GM12878 (cell line): ENCODE measurements at regions not wholly inside any gene's neighbourhood (a gene's known extent, or its start where the extent isn't known, plus 50 kb on each side); places are given as distances from the start of the nearest gene placed in this dataset.

Source experiments
- ATAC-seq: fragments of 200-7000 bp; cut with Tn5 transposase; 3 replicates; pipeline ENCODE4 v1.9.1; 2020; ENCODE audit warnings: mild to moderate bottlenecking, moderate library complexity
- BruUV-seq: library from RNA; stranded (reverse); fragments of 400-500 nt; replicated peaks from 2 replicates; lab custom pipeline; 2021; lab: Mats Ljungman, UMichigan
- CTCF ChIA-PET: fragments of 300-600 bp; sonication (Branson Sonifier 250); formaldehyde crosslinking; extraction: SDS; loops from one replicate; lab custom pipeline; 2021; ENCODE audit warnings: inconsistent platforms; lab: Yijun Ruan, JAX
- POLR2A ChIA-PET: fragments of 350-600 bp; formaldehyde crosslinking; extraction: SDS; loops from one replicate; lab custom pipeline; 2021; ENCODE audit warnings: inconsistent platforms; lab: Charles Lee
- RAD21 ChIA-PET: fragments of 300-600 bp; sonication (Branson Sonifier 250); formaldehyde crosslinking; loops from one replicate; lab custom pipeline; 2023; ENCODE audit warnings: antibody characterized with exemption; ENCODE audit not compliant: unreplicated experiment; lab: Charles Lee
- SMC1A ChIA-PET: fragments of 300-600 bp; sonication (Branson Sonifier 250); formaldehyde crosslinking; loops from one replicate; lab custom pipeline; 2023; ENCODE audit not compliant: unreplicated experiment, uncharacterized antibody; lab: Charles Lee
- DNase-seq: peaks from one replicate; pipeline ENCODE4 v3.0.0-alpha.2; 2011; ENCODE audit warnings: low read depth, low spot score
- FAIRE-seq: peaks from 3 replicates; lab custom pipeline; 2011; peaks lifted over from hg19 to GRCh38; lab: Jason Lieb, UNC
- H2AFZ ChIP-seq: 2 replicates; pipeline ENCODE4 v1.6.0; 2011; ENCODE audit warnings: low read depth, low read length, control low read depth; ENCODE audit not compliant: control insufficient read depth
- H3K27ac ChIP-seq: 2 replicates; pipeline ENCODE4 v1.5.1; 2011; ENCODE audit warnings: control low read depth; ENCODE audit not compliant: control insufficient read depth, insufficient read depth
- H3K27me3 ChIP-seq, 2 experiments: replicated peaks in 1 of 2; 2 replicates each; pipeline versions ENCODE4 v1.6.0 to v1.6.1; 2011; ENCODE audit warnings: low read length in 1 of 2; ENCODE audit not compliant: control insufficient read depth in 2 of 2, insufficient read depth in 2 of 2
- H3K36me3 ChIP-seq, 2 experiments: 2 replicates each; pipeline ENCODE4 v1.5.1; 2011; ENCODE audit warnings: low read length in 1 of 2; ENCODE audit not compliant: control insufficient read depth in 2 of 2, insufficient read depth in 2 of 2
- H3K4me1 ChIP-seq: 2 replicates; pipeline ENCODE4 v1.6.1; 2011; ENCODE audit warnings: mild to moderate bottlenecking, low read length, moderate library complexity, mixed read lengths; ENCODE audit not compliant: control insufficient read depth, insufficient read depth
- H3K4me2 ChIP-seq: 2 replicates; pipeline ENCODE4 v1.6.0; 2011; ENCODE audit warnings: control low read depth; ENCODE audit not compliant: control insufficient read depth, insufficient read depth
- H3K4me3 ChIP-seq: fragments of 200-600 bp; sonication (generic); 2 replicates; pipeline ENCODE4 v1.5.1; 2016
- H3K79me2 ChIP-seq: 2 replicates; pipeline ENCODE4 v1.6.0; 2011; ENCODE audit warnings: low read length; ENCODE audit not compliant: control insufficient read depth, insufficient read depth
- H3K9ac ChIP-seq: 2 replicates; pipeline ENCODE4 v1.8.0; 2011; ENCODE audit warnings: low read length, control low read depth, mixed read lengths; ENCODE audit not compliant: control insufficient read depth, insufficient read depth
- H3K9me3 ChIP-seq: replicated peaks from 3 replicates; pipeline ENCODE4 v1.5.1; 2011; ENCODE audit warnings: mild to moderate bottlenecking, low read length; ENCODE audit not compliant: control insufficient read depth, insufficient read depth
- H4K20me1 ChIP-seq: 2 replicates; pipeline ENCODE4 v1.6.0; 2011; ENCODE audit not compliant: control insufficient read depth, insufficient read depth
- BACH1 ChIP-seq: fragments of 450-650 bp; IDR thresholded peaks from 2 replicates; pipeline ENCODE4 v1.6.1; 2017; ENCODE audit warnings: mild to moderate bottlenecking, borderline replicate concordance
- E2F8 ChIP-seq: fragments of 450-650 bp; IDR thresholded peaks from 2 replicates; pipeline ENCODE4 v1.6.1; 2018; ENCODE audit warnings: mild to moderate bottlenecking, low read depth, moderate library complexity; ENCODE audit not compliant: partially characterized antibody
- JUND ChIP-seq: IDR thresholded peaks from 2 replicates; pipeline ENCODE4 v1.6.1; 2012; ENCODE audit warnings: low read depth, mild to moderate bottlenecking, low read length, improper control_type of control experiment, moderate library complexity
- RAD21 ChIP-seq: IDR thresholded peaks from 2 replicates; pipeline ENCODE4 v1.6.1; 2011; ENCODE audit warnings: mild to moderate bottlenecking, low read depth, low read length, moderate library complexity; ENCODE audit not compliant: insufficient read depth
- STAT1 ChIP-seq: fragments of 450-650 bp; conservative IDR thresholded peaks from 2 replicates; pipeline ENCODE4 v1.6.1; 2014; ENCODE audit warnings: antibody characterized with exemption, mild to moderate bottlenecking
- ZNF274 ChIP-seq: IDR thresholded peaks from one replicate; pipeline ENCODE4 v1.8.0; 2011; ENCODE audit not compliant: insufficient read length, insufficient read depth
- ZNF592 ChIP-seq: fragments of 450-650 bp; IDR thresholded peaks from 2 replicates; pipeline ENCODE4 v1.6.1; 2017; ENCODE audit warnings: mild to moderate bottlenecking, moderate library complexity
- WGBS: methylation state at CpG from one replicate; pipeline ENCODE4 v1.1.6; 2016; ENCODE audit warnings: low lambda C conversion rate; ENCODE audit not compliant: insufficient replicate concordance, insufficient coverage; ENCODE audit errors: missing lambda C conversion rate; 5-methylcytosine and 5-hydroxymethylcytosine counted together
- in situ Hi-C: fragments of 300-500 bp; cut with MboI; formaldehyde crosslinking; loops from 9 replicates; pipeline ENCODE4 v1.14.3; 2018; ENCODE audit warnings: mixed read lengths
- intact Hi-C: fragments of 100-400 bp; cut with micrococcal nuclease; formaldehyde crosslinking; loops from one replicate; pipeline ENCODE4 v1.14.2; 2022; ENCODE audit not compliant: unreplicated experiment

- DNase-seq: no peak
- 18% methylated on average over 3 of the region's 3 CpGs for WGBS
- in situ Hi-C loops: no loop called here
Observed at GRCh38 chr15:26171266-26171665, 308.1 kb upstream of the ATP10A start.

More at GRCh38 chr15:26171266-26171665, 308.1 kb upstream of the ATP10A start:
- Histone ChIP-seq H3K4me3 (no peak overlapping the region), H2AFZ (no peak overlapping the region), H3K9me3 (no peaks in the 10 kb centered on the region; the same call in 2 of the 3 replicates), H3K4me2 (no peak overlapping the region), H3K27ac (no peak overlapping the region), H3K27me3 (no peaks in the 10 kb centered on the region), H3K4me1 (no peaks in the 10 kb centered on the region), H3K79me2 (no peaks in the 10 kb centered on the region), H3K9ac (no peak overlapping the region), H3K36me3 (no peaks in the 10 kb centered on the region), H4K20me1 (no peaks in the 10 kb centered on the region)
- ATAC-seq (no peak), FAIRE-seq (no peak)
- ChIA-PET CTCF (no interaction called here), POLR2A (no interaction called here), SMC1A (no interaction called here), RAD21 (no interaction called here)
- no TSS peak for BruUV-seq
- intact Hi-C loops: no loop called here
- no peak for TF ChIP-seq E2F8
- TF ChIP-seq ZNF274: no peak
- TF ChIP-seq STAT1: no peak
- no peak for TF ChIP-seq JUND
- TF ChIP-seq BACH1: no peak
- TF ChIP-seq RAD21: no peak
- no peak for TF ChIP-seq ZNF592
